Medulla oblongata (tissue), 1 donor: ENCODE measurements at regions not wholly inside any gene's neighbourhood (a gene's known extent, or its start where the extent isn't known, plus 50 kb on each side); places are given as distances from the start of the nearest gene placed in this dataset.

ENCODE experiments used
- DNase-seq: peaks from one replicate; pipeline ENCODE4 v3.0.0-alpha.2; 2015; ENCODE audit errors: extremely low spot score

- DNase-seq: no peak
Measured at GRCh38 chr6:114436691-114437090, 93.9 kb upstream of the HS3ST5 start.

- no peak for DNase-seq
Measured at GRCh38 chr6:114435985-114436384, 93.2 kb upstream of the HS3ST5 start.

- no peak for DNase-seq
Measured at GRCh38 chr6:114432400-114432799, 89.6 kb upstream of the HS3ST5 start.

GRCh38 chr6:114431641-114432040, 88.8 kb upstream of the HS3ST5 start:
- DNase-seq: no peak

- DNase-seq: no peak
Measured at GRCh38 chr6:114430534-114431124, 87.8 kb upstream of the HS3ST5 start.

- DNase-seq: no peak
Measured at GRCh38 chr6:114428341-114428740, 85.5 kb upstream of the HS3ST5 start.

- no peak for DNase-seq
Measured at GRCh38 chr6:114421199-114421598, 78.4 kb upstream of the HS3ST5 start.

GRCh38 chr6:114419175-114419574, 76.4 kb upstream of the HS3ST5 start:
- DNase-seq: no peak

- no peak for DNase-seq
Measured at GRCh38 chr6:114418304-114418972, 75.6 kb upstream of the HS3ST5 start.

- DNase-seq: no peak
Measured at GRCh38 chr6:114407426-114408035, 64.7 kb upstream of the HS3ST5 start.

GRCh38 chr6:114404339-114404955, 61.6 kb upstream of the HS3ST5 start:
- DNase-seq: no peak

GRCh38 chr6:114403858-114404257, 61.0 kb upstream of the HS3ST5 start:
- DNase-seq: no peak

- no peak for DNase-seq
Measured at GRCh38 chr6:114398481-114398880, 55.7 kb upstream of the HS3ST5 start.
